Neural cell (in vitro differentiated cells): ENCODE measurements at regions not wholly inside any gene's neighbourhood (a gene's known extent, or its start where the extent isn't known, plus 50 kb on each side); places are given as distances from the start of the nearest gene placed in this dataset.

ENCODE experiments used
- H2AFZ ChIP-seq: fragments of 200-600, 300-800 bp; sonication (generic), shearing (Covaris generic); 2 replicates; pipeline ENCODE4 v1.6.0; 2014; ENCODE audit warnings: low read depth, mild to moderate bottlenecking, antibody characterized with exemption, low read length, moderate library complexity
- H3F3A ChIP-seq: fragments of 200-600 bp; shearing (Covaris generic); 2 replicates; pipeline ENCODE4 v1.6.1; 2016; ENCODE audit warnings: mild to moderate bottlenecking, moderate library complexity, mixed read lengths, antibody characterized with exemption, low read length; ENCODE audit not compliant: insufficient read depth, poor library complexity, severe bottlenecking
- H3K27ac ChIP-seq: fragments of 200-600, 300-800 bp; sonication (generic), shearing (Covaris generic); 2 replicates; pipeline ENCODE4 v1.5.1; 2014; ENCODE audit warnings: mild to moderate bottlenecking, low read length, moderate library complexity
- H3K27me3 ChIP-seq: fragments of 300-800, 200-600 bp; sonication (generic), shearing (Covaris generic); 2 replicates; pipeline ENCODE4 v1.6.0; 2014; ENCODE audit warnings: mild to moderate bottlenecking, low read depth, low read length, moderate library complexity; ENCODE audit not compliant: insufficient read depth
- H3K36me3 ChIP-seq: fragments of 300-800, 200-600 bp; sonication (generic), shearing (Covaris generic); 2 replicates; pipeline ENCODE4 v1.5.1; 2014; ENCODE audit warnings: mild to moderate bottlenecking, antibody characterized with exemption, low read length, moderate library complexity; ENCODE audit not compliant: insufficient read depth
- H3K4me2 ChIP-seq: fragments of 300-800, 200-600 bp; sonication (generic), shearing (Covaris generic); 2 replicates; pipeline ENCODE4 v1.6.0; 2014; ENCODE audit warnings: mild to moderate bottlenecking, low read length
- H3K4me3 ChIP-seq: fragments of 300-800, 200-600 bp; sonication (generic), shearing (Covaris generic); 2 replicates; pipeline ENCODE4 v1.5.1; 2014; ENCODE audit warnings: mild to moderate bottlenecking, low read length, moderate library complexity
- H3K79me2 ChIP-seq: fragments of 200-600 bp; shearing (Covaris generic); replicated peaks from 2 replicates; pipeline ENCODE4 v1.6.0; 2014; ENCODE audit warnings: mild to moderate bottlenecking, low read length, moderate library complexity; ENCODE audit not compliant: insufficient read depth
- H3K9ac ChIP-seq: fragments of 300-800, 200-600 bp; sonication (generic), shearing (Covaris generic); 2 replicates; pipeline ENCODE4 v1.6.1; 2016; ENCODE audit warnings: mild to moderate bottlenecking, low read length, mixed read lengths
- H3K9me2 ChIP-seq: fragments of 200-600 bp; shearing (Covaris generic); 2 replicates; pipeline ENCODE4 v1.6.1; 2016; ENCODE audit warnings: mild to moderate bottlenecking, low read length, mixed read lengths; ENCODE audit not compliant: insufficient read depth
- H3K9me3 ChIP-seq: fragments of 200-600, 300-800 bp; sonication (generic), shearing (Covaris generic); 2 replicates; pipeline ENCODE4 v1.6.1; 2016; ENCODE audit warnings: mild to moderate bottlenecking, mixed run types, low read length, moderate library complexity, mixed read lengths
- H4K20me1 ChIP-seq: fragments of 200-600 bp; shearing (Covaris generic); 2 replicates; pipeline ENCODE4 v1.6.1; 2016; ENCODE audit warnings: mild to moderate bottlenecking, mixed run types; ENCODE audit not compliant: insufficient read depth
- EP300 ChIP-seq: fragments of 450-650 bp; conservative IDR thresholded peaks from 2 replicates; pipeline ENCODE4 v1.6.1; 2014; ENCODE audit warnings: antibody characterized with exemption, mild to moderate bottlenecking, moderate library complexity; ENCODE audit not compliant: poor library complexity, severe bottlenecking
- EZH2 ChIP-seq: fragments of 200-600, 300-800 bp; shearing (Covaris generic), sonication (generic); IDR thresholded peaks from 2 replicates; pipeline ENCODE4 v1.6.1; 2014; ENCODE audit warnings: antibody characterized with exemption, low read length, borderline replicate concordance, mild to moderate bottlenecking; ENCODE audit not compliant: insufficient read depth, poor library complexity, severe bottlenecking
- MXI1 ChIP-seq: fragments of 450-650 bp; conservative IDR thresholded peaks from 2 replicates; pipeline ENCODE4 v1.6.1; 2014; ENCODE audit warnings: antibody characterized with exemption, mild to moderate bottlenecking; ENCODE audit not compliant: poor library complexity, severe bottlenecking
- POLR2AphosphoS5 ChIP-seq: IDR thresholded peaks from 2 replicates; pipeline ENCODE4 v1.6.1; 2012
- RAD21 ChIP-seq: fragments of 450-650 bp; conservative IDR thresholded peaks from 2 replicates; pipeline ENCODE4 v1.6.1; 2014; ENCODE audit warnings: antibody characterized with exemption, mild to moderate bottlenecking, moderate library complexity
- SMC3 ChIP-seq: fragments of 450-650 bp; conservative IDR thresholded peaks from 2 replicates; pipeline ENCODE4 v1.6.1; 2014; ENCODE audit warnings: antibody characterized with exemption, mild to moderate bottlenecking, moderate library complexity; ENCODE audit not compliant: poor library complexity
- TAF1 ChIP-seq: IDR thresholded peaks from 2 replicates; pipeline ENCODE4 v1.6.1; 2012; ENCODE audit warnings: low read depth
- TF ChIP-seq, protein P1 (sequence below): fragments of 450-650 bp; IDR thresholded peaks from 2 replicates; pipeline ENCODE4 v1.5.1; 2014; ENCODE audit warnings: antibody characterized with exemption, mild to moderate bottlenecking, moderate library complexity; ENCODE audit not compliant: poor library complexity, severe bottlenecking
- TF ChIP-seq, protein P2 (sequence below): IDR thresholded peaks from 2 replicates; pipeline ENCODE4 v1.6.1; 2012; ENCODE audit warnings: borderline replicate concordance

DNA sequence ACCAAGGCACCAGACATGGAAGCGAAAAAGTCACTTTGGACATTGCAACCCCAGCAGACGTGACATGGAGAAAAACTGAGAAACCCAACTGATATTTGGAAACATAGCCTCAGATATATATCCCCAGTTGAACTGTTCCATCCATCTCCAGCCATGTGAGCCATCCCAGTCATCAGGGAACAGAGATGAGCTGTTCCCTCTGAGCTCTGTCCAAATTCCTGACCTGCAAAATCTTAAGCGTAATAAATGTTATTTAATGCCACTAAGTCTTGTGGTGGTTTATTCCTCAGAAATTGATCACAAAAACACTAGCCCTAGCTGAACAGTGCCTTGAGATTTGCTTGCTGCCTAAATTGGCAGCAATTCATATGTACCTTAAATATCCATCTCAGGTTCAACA, 182.8 kb downstream of the NRP2 start:
- TF ChIP-seq, protein P1, sequence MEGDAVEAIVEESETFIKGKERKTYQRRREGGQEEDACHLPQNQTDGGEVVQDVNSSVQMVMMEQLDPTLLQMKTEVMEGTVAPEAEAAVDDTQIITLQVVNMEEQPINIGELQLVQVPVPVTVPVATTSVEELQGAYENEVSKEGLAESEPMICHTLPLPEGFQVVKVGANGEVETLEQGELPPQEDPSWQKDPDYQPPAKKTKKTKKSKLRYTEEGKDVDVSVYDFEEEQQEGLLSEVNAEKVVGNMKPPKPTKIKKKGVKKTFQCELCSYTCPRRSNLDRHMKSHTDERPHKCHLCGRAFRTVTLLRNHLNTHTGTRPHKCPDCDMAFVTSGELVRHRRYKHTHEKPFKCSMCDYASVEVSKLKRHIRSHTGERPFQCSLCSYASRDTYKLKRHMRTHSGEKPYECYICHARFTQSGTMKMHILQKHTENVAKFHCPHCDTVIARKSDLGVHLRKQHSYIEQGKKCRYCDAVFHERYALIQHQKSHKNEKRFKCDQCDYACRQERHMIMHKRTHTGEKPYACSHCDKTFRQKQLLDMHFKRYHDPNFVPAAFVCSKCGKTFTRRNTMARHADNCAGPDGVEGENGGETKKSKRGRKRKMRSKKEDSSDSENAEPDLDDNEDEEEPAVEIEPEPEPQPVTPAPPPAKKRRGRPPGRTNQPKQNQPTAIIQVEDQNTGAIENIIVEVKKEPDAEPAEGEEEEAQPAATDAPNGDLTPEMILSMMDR = no peak
- TF ChIP-seq EP300 (no peak), MXI1 (no peak), POLR2AphosphoS5 (no peak), SMC3 (no peak), EZH2 (no peak), TAF1 (no peak), RAD21 (no peak)
- TF ChIP-seq, protein P2, sequence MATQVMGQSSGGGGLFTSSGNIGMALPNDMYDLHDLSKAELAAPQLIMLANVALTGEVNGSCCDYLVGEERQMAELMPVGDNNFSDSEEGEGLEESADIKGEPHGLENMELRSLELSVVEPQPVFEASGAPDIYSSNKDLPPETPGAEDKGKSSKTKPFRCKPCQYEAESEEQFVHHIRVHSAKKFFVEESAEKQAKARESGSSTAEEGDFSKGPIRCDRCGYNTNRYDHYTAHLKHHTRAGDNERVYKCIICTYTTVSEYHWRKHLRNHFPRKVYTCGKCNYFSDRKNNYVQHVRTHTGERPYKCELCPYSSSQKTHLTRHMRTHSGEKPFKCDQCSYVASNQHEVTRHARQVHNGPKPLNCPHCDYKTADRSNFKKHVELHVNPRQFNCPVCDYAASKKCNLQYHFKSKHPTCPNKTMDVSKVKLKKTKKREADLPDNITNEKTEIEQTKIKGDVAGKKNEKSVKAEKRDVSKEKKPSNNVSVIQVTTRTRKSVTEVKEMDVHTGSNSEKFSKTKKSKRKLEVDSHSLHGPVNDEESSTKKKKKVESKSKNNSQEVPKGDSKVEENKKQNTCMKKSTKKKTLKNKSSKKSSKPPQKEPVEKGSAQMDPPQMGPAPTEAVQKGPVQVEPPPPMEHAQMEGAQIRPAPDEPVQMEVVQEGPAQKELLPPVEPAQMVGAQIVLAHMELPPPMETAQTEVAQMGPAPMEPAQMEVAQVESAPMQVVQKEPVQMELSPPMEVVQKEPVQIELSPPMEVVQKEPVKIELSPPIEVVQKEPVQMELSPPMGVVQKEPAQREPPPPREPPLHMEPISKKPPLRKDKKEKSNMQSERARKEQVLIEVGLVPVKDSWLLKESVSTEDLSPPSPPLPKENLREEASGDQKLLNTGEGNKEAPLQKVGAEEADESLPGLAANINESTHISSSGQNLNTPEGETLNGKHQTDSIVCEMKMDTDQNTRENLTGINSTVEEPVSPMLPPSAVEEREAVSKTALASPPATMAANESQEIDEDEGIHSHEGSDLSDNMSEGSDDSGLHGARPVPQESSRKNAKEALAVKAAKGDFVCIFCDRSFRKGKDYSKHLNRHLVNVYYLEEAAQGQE = no peak
- no peak overlapping the region for H3K9ac ChIP-seq
- H3K27me3 ChIP-seq = no peaks in the 10 kb centered on the region
- no peak overlapping the region for H3K4me2 ChIP-seq
- no peaks in the 10 kb centered on the region for H3K9me2 ChIP-seq
- H4K20me1 ChIP-seq = no peaks in the 10 kb centered on the region
- H2AFZ ChIP-seq = no peak overlapping the region
- no peaks in the 10 kb centered on the region for H3K9me3 ChIP-seq
- H3K4me3 ChIP-seq = no peak overlapping the region
- H3K36me3 ChIP-seq = no peaks in the 10 kb centered on the region
- no peak overlapping the region for H3K27ac ChIP-seq
- H3F3A ChIP-seq = no peaks in the 10 kb centered on the region
- H3K79me2 ChIP-seq = no peaks in the 10 kb centered on the region

DNA sequence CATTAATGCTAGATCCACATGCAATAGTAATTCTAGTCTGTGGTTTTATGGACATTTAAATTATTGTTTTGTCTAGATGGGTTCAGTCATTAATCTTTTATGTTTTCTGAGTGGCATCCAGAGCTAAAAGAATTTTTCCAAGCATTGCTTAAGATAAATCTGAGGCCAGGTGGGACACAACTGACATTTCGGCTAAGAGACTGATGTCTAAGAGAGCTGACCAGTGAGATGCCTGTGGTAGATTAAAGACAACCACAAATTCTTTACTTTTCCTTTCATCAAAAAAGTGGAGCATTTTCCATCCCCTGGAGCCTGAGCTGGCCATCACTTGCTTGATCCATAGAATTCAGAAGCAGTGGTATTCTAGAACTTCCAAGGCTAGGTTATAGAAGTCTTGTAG, 182.2 kb downstream of the NRP2 start:
- Histone ChIP-seq H3F3A (no peaks in the 10 kb centered on the region), H3K4me2 (no peak overlapping the region)

More for the DNA sequence above, 182.2 kb downstream of the NRP2 start:
- H4K20me1 ChIP-seq = no peaks in the 10 kb centered on the region
- H3K9me2 ChIP-seq = no peaks in the 10 kb centered on the region
- no peak overlapping the region for H3K27ac ChIP-seq
- no peaks in the 10 kb centered on the region for H3K79me2 ChIP-seq
- H3K27me3 ChIP-seq = no peaks in the 10 kb centered on the region
- no peak overlapping the region for H2AFZ ChIP-seq
- H3K9ac ChIP-seq = no peak overlapping the region
- no peak overlapping the region for H3K4me3 ChIP-seq
- H3K9me3 ChIP-seq = no peaks in the 10 kb centered on the region
- TF ChIP-seq TAF1 = no peak
- no peak for TF ChIP-seq EP300
- TF ChIP-seq MXI1 = no peak
- no peak for TF ChIP-seq POLR2AphosphoS5
- TF ChIP-seq, protein P2 = no peak
- TF ChIP-seq EZH2 = no peak
- TF ChIP-seq, protein P1 = no peak
- no peak for TF ChIP-seq SMC3
- TF ChIP-seq RAD21 = no peak
- no peaks in the 10 kb centered on the region for H3K36me3 ChIP-seq
